GM21619 (cell line): ENCODE measurements at regions not wholly inside any gene's neighbourhood (a gene's known extent, or its start where the extent isn't known, plus 50 kb on each side); places are given as distances from the start of the nearest gene placed in this dataset.

Experiments
- ATAC-seq: cut with Tn5 transposase; IDR thresholded peaks from one replicate; pipeline ENCODE4 v1.9.1; 2021; ENCODE audit not compliant: unreplicated experiment

GRCh38 chr17:79141578-79142355 lies 67.1 kb downstream of the ENGASE start:
- ATAC-seq: no peak

GRCh38 chr17:79138826-79139225 lies 64.2 kb downstream of the ENGASE start:
- ATAC-seq: no peak

GRCh38 chr17:79137789-79138165 lies 63.2 kb downstream of the ENGASE start:
- ATAC-seq: no peak

GRCh38 chr17:79137015-79137788 lies 62.6 kb downstream of the ENGASE start:
- no peak for ATAC-seq

- ATAC-seq: no peak
These were observed 62.0 kb downstream of the ENGASE start for GRCh38 chr17:79136596-79136995.
